Activated CD8-positive, alpha-beta T cell treated with anti-CD3 and anti-CD28 coated beads for 36 hours (primary cell): ENCODE measurements at regions not wholly inside any gene's neighbourhood (a gene's known extent, or its start where the extent isn't known, plus 50 kb on each side); places are given as distances from the start of the nearest gene placed in this dataset.
"Not testable (repeated sequence)": the region's sequence is repeated elsewhere in the genome, so short reads cannot be mapped to it uniquely, and the experiment has no call there.

Source experiments
- ATAC-seq: fragments of 200-7000 bp; cut with Tn5 transposase; one replicate; pipeline ENCODE4 v1.10.0; 2021; ENCODE audit warnings: mild to moderate bottlenecking, moderate library complexity
- CTCF ChIA-PET: fragments of 350-600 bp; sonication (Branson Sonifier 250); formaldehyde crosslinking; loops from one replicate; lab custom pipeline; 2021; ENCODE audit warnings: antibody characterized with exemption; lab: Charles Lee
- POLR2A ChIA-PET: fragments of 350-600 bp; sonication (Branson Sonifier 250); formaldehyde crosslinking; loops from one replicate; lab custom pipeline; 2021; ENCODE audit warnings: antibody characterized with exemption; lab: Charles Lee
- DNase-seq: peaks from one replicate; pipeline ENCODE4 v3.0.0-alpha.2; 2020
- H3K27ac Mint-ChIP-seq: one replicate; pipeline ENCODE4 v1.8.0; 2021; ENCODE audit warnings: mild to moderate bottlenecking, mixed read lengths
- H3K27me3 Mint-ChIP-seq: one replicate; pipeline ENCODE4 v1.8.0; 2021; ENCODE audit warnings: mixed read lengths
- H3K36me3 Mint-ChIP-seq: one replicate; pipeline ENCODE4 v1.8.0; 2021; ENCODE audit warnings: low read depth, mixed read lengths
- H3K4me1 Mint-ChIP-seq: one replicate; pipeline ENCODE4 v1.8.0; 2021; ENCODE audit warnings: low read depth, mixed read lengths
- H3K4me3 Mint-ChIP-seq: one replicate; pipeline ENCODE4 v1.8.0; 2021; ENCODE audit warnings: mild to moderate bottlenecking, moderate library complexity, mixed read lengths
- H3K9me3 Mint-ChIP-seq: one replicate; pipeline ENCODE4 v1.8.0; 2021; ENCODE audit warnings: mixed read lengths
- CTCF ChIP-seq: fragments of 200-600 bp; IDR thresholded peaks from one replicate; pipeline ENCODE4 v1.8.0; 2022; ENCODE audit warnings: antibody characterized with exemption, mild to moderate bottlenecking
- intact Hi-C: fragments of 100-400 bp; cut with micrococcal nuclease; formaldehyde crosslinking; loops from one replicate; pipeline ENCODE4 v1.10.0; 2022

GRCh38 chr3:177705976-177706823, 508.9 kb upstream of the TBL1XR1 start:
- intact Hi-C loops: no loop called here
- Mint-ChIP-seq H3K36me3 (no peaks in the 10 kb centered on the region), H3K9me3 (no peaks in the 10 kb centered on the region), H3K4me3 (no peak overlapping the region), H3K27me3 (no peaks in the 10 kb centered on the region), H3K4me1 (no peaks in the 10 kb centered on the region), H3K27ac (no peak overlapping the region)
- POLR2A ChIA-PET: interaction anchor here (0.6 kb wide), 1 partner anchor 41 kb away, joined by 4 read pairs; no protein-coding TSS in a partner anchor
- DNase-seq (no peak), ATAC-seq (no peak)
- no peak for TF ChIP-seq CTCF
- CTCF ChIA-PET: no interaction called here

- POLR2A ChIA-PET, H3K36me3 Mint-ChIP-seq, ATAC-seq, H3K4me1 Mint-ChIP-seq, H3K27ac Mint-ChIP-seq, H3K27me3 Mint-ChIP-seq, H3K9me3 Mint-ChIP-seq, intact Hi-C loops, DNase-seq, CTCF ChIA-PET, H3K4me3 Mint-ChIP-seq: not testable (repeated sequence)
Observed at GRCh38 chr3:177709470-177709869, 512.2 kb upstream of the TBL1XR1 start.

GRCh38 chr3:177710506-177710905, 513.2 kb upstream of the TBL1XR1 start:
- H3K4me3 Mint-ChIP-seq: no peak overlapping the region
- ChIA-PET CTCF (no interaction called here), POLR2A (interaction anchor here (1.7 kb wide), 1 partner anchor 11 kb away, joined by 4 read pairs; no protein-coding TSS in a partner anchor)

GRCh38 chr3:177711637-177712036, 514.4 kb upstream of the TBL1XR1 start:
- H3K9me3 Mint-ChIP-seq: no peaks in the 10 kb centered on the region
- ATAC-seq: no peak
- no peak overlapping the region for H3K27ac Mint-ChIP-seq
- ChIA-PET CTCF (no interaction called here), POLR2A (interaction anchor here (0.6 to 1.7 kb wide), 3 partner anchors 13 to 666 kb away, joined by 3 to 4 read pairs (median 3); no protein-coding TSS in a partner anchor)
- intact Hi-C loops: no loop called here
- H3K4me1 Mint-ChIP-seq: peaks cover 2% of the 10 kb centered on the region
- no peak for TF ChIP-seq CTCF
- no peaks in the 10 kb centered on the region for H3K36me3 Mint-ChIP-seq
- peaks cover 1% of the 10 kb centered on the region for H3K27me3 Mint-ChIP-seq
- no peak for DNase-seq
- H3K4me3 Mint-ChIP-seq: no peak overlapping the region

More at GRCh38 chr3:177710506-177710905, 513.2 kb upstream of the TBL1XR1 start:
- H3K27ac Mint-ChIP-seq: no peak overlapping the region
- TF ChIP-seq CTCF: no peak
- H3K36me3 Mint-ChIP-seq: no peaks in the 10 kb centered on the region
- no peaks in the 10 kb centered on the region for H3K27me3 Mint-ChIP-seq
- no peaks in the 10 kb centered on the region for H3K9me3 Mint-ChIP-seq
- H3K4me1 Mint-ChIP-seq: peaks cover 2% of the 10 kb centered on the region
- ATAC-seq (no peak), DNase-seq (no peak)
- intact Hi-C loops: no loop called here

GRCh38 chr3:177713928-177714900, 516.9 kb upstream of the TBL1XR1 start:
- ChIA-PET POLR2A (no interaction called here), CTCF (interaction anchor here (0.6 kb wide), 1 partner anchor 270 kb away, joined by 3 read pairs; no protein-coding TSS in a partner anchor)
- intact Hi-C loops: no loop called here
- no peak for TF ChIP-seq CTCF
- Mint-ChIP-seq H3K4me3 (no peak overlapping the region), H3K27ac (no peak overlapping the region), H3K9me3 (no peaks in the 10 kb centered on the region), H3K4me1 (peaks cover 2% of the 10 kb centered on the region), H3K36me3 (no peaks in the 10 kb centered on the region), H3K27me3 (peaks cover 1% of the 10 kb centered on the region)
- ATAC-seq: no peak
- no peak for DNase-seq
